ENCODE measurements at regions not wholly inside any gene's neighbourhood (a gene's known extent, or its start where the extent isn't known, plus 50 kb on each side); places are given as distances from the start of the nearest gene placed in this dataset.

DNA sequence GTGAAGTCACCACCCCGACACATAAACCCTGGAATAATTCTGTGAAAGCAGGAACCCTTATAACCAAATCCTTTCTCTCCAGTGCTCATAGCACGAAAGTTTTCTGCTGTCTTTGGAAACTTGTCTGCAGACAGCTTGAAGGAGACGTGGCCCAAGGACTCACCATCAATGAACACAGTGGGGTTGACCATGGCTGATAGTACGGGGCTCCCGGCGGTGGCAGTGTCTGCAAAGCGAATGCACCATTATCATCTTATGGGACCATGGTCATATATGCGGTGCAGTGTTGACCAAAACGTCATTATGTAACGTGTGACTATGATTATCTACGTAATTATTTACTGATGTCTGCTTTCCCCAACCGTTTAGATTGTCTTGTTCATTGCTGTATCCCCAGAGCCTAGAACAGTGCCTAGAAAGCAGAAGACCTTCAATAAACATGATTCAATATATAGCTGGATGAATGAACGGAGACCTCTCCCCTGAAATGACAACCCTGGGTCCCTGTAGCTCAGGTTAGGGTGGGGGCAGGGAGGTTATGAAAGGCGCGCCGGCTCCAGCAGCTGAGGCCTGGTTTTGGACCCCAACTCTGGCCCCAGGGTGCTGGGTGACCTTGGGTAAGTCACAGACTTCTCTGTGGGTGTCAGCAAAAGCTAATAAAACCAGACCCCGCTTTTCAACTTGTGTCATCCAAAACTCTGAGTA, 128.4 kb upstream of the ZBTB40 start:
- Histone ChIP-seq H3K79me2 (ENCODE audit: control insufficient read depth, insufficient read depth, low read length) (no peaks in the 10 kb centered on the region), H3K27me3 (replicated peaks in 1 of 4; ENCODE audit: control extremely low read depth in 1 of 4, control insufficient read depth in 3 of 4, insufficient read depth in 4 of 4, low read length in 3 of 4) (peaks cover 0 to 2% (median 0%) of the 10 kb centered on the region in 4 experiments), H3K4me1 (ENCODE audit: control insufficient read depth in 2 of 2, insufficient read depth in 2 of 2, low read length in 2 of 2) (no peaks in the 10 kb centered on the region), H3K9me3 (ENCODE audit: control extremely low read depth in 1 of 3, control insufficient read depth in 2 of 3, insufficient read depth in 1 of 3, low read length in 2 of 3) (peaks cover 0 to 3% (median 0%) of the 10 kb centered on the region in 3 donors), H2AFZ (ENCODE audit: insufficient read depth, low read depth, low read length, poor library complexity, severe bottlenecking) (no peak overlapping the region), H4K20me1 (ENCODE audit: control insufficient read depth, insufficient read depth, low read length, poor library complexity, severe bottlenecking) (no peaks in the 10 kb centered on the region), H3K27ac (ENCODE audit: low read length in 2 of 2) (no peak overlapping the region), H3K4me3 (ENCODE audit: control extremely low read depth in 1 of 5, extremely low read depth in 1 of 5, insufficient read depth in 1 of 5, low read depth in 2 of 5, low read length in 4 of 5) (no peak overlapping the region), H3K4me2 (replicated peaks; ENCODE audit: low read depth, low read length, poor library complexity, severe bottlenecking) (no peak overlapping the region), H3K9ac (ENCODE audit: low read length) (no peak overlapping the region), H3K36me3 (replicated peaks in 1 of 2; ENCODE audit: control extremely low read depth in 1 of 2, control insufficient read depth in 1 of 2, extremely low read depth in 1 of 2, insufficient read depth in 2 of 2, low read length in 1 of 2) (no peaks in the 10 kb centered on the region)
- 93% methylated on average over 14 of the region's 17 CpGs for WGBS (ENCODE audit: insufficient coverage)
- Mint-ChIP-seq H3K27me3 (peaks cover 9% of the 10 kb centered on the region), H3K27ac (no peak overlapping the region), H3K4me3 (no peak overlapping the region), H3K9me3 (ENCODE audit: insufficient read depth) (no peaks in the 10 kb centered on the region), H3K4me1 (no peaks in the 10 kb centered on the region)
- intact Hi-C loops (cut with micrococcal nuclease), result no loop called here
- ATAC-seq (ENCODE audit: low read depth) (no peak), DNase-seq (no peak)
- POLR2A ChIA-PET, result no interaction called here
- no peak for TF ChIP-seq EZH2 (IDR thresholded peaks at IDR 0.05; ENCODE audit: borderline replicate concordance, insufficient read depth, low read depth, low read length, poor library complexity, severe bottlenecking)
- TF ChIP-seq, protein P1, sequence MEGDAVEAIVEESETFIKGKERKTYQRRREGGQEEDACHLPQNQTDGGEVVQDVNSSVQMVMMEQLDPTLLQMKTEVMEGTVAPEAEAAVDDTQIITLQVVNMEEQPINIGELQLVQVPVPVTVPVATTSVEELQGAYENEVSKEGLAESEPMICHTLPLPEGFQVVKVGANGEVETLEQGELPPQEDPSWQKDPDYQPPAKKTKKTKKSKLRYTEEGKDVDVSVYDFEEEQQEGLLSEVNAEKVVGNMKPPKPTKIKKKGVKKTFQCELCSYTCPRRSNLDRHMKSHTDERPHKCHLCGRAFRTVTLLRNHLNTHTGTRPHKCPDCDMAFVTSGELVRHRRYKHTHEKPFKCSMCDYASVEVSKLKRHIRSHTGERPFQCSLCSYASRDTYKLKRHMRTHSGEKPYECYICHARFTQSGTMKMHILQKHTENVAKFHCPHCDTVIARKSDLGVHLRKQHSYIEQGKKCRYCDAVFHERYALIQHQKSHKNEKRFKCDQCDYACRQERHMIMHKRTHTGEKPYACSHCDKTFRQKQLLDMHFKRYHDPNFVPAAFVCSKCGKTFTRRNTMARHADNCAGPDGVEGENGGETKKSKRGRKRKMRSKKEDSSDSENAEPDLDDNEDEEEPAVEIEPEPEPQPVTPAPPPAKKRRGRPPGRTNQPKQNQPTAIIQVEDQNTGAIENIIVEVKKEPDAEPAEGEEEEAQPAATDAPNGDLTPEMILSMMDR (IDR thresholded peaks at IDR 0.05), result no peak
- CTCF ChIA-PET, result no interaction called here

DNA sequence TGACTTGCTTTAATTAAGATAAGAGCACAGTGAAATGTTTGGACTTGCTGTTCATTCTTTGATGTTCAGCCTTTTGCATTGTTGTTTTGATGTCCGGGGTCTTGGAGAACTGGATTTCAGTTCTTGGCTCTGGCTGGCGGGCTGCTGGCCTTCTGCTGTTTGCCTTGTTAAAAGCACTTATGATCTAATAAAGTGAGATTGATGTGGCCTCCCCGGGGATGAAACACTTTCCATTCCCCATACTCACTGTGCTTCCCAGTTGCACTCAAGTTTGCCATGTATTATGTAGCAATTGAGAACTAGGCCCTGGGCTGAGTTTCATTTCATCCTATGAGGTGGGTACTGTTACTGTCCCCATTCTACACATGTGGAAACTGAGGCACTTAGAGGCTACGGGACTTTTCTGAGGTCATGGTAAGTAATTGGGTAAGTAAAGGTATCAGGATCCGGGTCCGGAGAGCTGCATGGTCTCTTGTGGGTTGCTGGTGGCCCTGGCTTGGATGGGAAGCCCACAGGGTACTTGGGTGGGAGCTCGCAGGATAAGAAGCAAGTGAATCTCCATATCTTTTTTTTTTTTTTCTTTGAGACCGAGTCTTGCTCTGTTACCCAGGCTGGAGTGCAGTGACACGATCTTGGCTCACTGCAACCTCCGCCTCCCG, 127.7 kb upstream of the ZBTB40 start:
- Histone ChIP-seq H3K9me3 (ENCODE audit: control extremely low read depth in 1 of 3, control insufficient read depth in 2 of 3, insufficient read depth in 1 of 3, low read length in 2 of 3) (peaks cover 0 to 3% (median 0%) of the 10 kb centered on the region in 3 donors), H2AFZ (ENCODE audit: insufficient read depth, low read depth, low read length, poor library complexity, severe bottlenecking) (no peak overlapping the region), H3K27me3 (replicated peaks in 1 of 4; ENCODE audit: control extremely low read depth in 1 of 4, control insufficient read depth in 3 of 4, insufficient read depth in 4 of 4, low read length in 3 of 4) (peaks cover 0 to 2% (median 0%) of the 10 kb centered on the region in 4 experiments), H3K4me3 (ENCODE audit: control extremely low read depth in 1 of 5, extremely low read depth in 1 of 5, insufficient read depth in 1 of 5, low read depth in 2 of 5, low read length in 4 of 5) (no peak overlapping the region), H3K4me1 (ENCODE audit: control insufficient read depth in 2 of 2, insufficient read depth in 2 of 2, low read length in 2 of 2) (no peaks in the 10 kb centered on the region), H3K79me2 (ENCODE audit: control insufficient read depth, insufficient read depth, low read length) (no peaks in the 10 kb centered on the region), H3K9ac (ENCODE audit: low read length) (no peak overlapping the region), H4K20me1 (ENCODE audit: control insufficient read depth, insufficient read depth, low read length, poor library complexity, severe bottlenecking) (no peaks in the 10 kb centered on the region), H3K27ac (ENCODE audit: low read length in 2 of 2) (no peak overlapping the region), H3K4me2 (replicated peaks; ENCODE audit: low read depth, low read length, poor library complexity, severe bottlenecking) (no peak overlapping the region), H3K36me3 (replicated peaks in 1 of 2; ENCODE audit: control extremely low read depth in 1 of 2, control insufficient read depth in 1 of 2, extremely low read depth in 1 of 2, insufficient read depth in 2 of 2, low read length in 1 of 2) (no peaks in the 10 kb centered on the region)
- WGBS (ENCODE audit: insufficient coverage), result 82% methylated on average over 5 of the region's 11 CpGs
- peaks cover 6% of the 10 kb centered on the region for H3K27me3 Mint-ChIP-seq
- H3K4me1 Mint-ChIP-seq, result no peaks in the 10 kb centered on the region
- DNase-seq (no peak), ATAC-seq (ENCODE audit: low read depth) (no peak)
- ChIA-PET CTCF (interaction anchor here (0.7 kb wide), 1 partner anchor 757 kb away, joined by 5 read pairs; no protein-coding TSS in a partner anchor), POLR2A (no interaction called here)
- H3K4me3 Mint-ChIP-seq, result no peak overlapping the region
- TF ChIP-seq, protein P1 (IDR thresholded peaks at IDR 0.05), result no peak
- TF ChIP-seq EZH2 (IDR thresholded peaks at IDR 0.05; ENCODE audit: borderline replicate concordance, insufficient read depth, low read depth, low read length, poor library complexity, severe bottlenecking), result no peak
- intact Hi-C loops (cut with micrococcal nuclease), result no loop called here
- H3K9me3 Mint-ChIP-seq (ENCODE audit: insufficient read depth), result no peaks in the 10 kb centered on the region
- H3K27ac Mint-ChIP-seq, result no peak overlapping the region
